ENCODE measurements at regions not wholly inside any gene's neighbourhood (a gene's known extent, or its start where the extent isn't known, plus 50 kb on each side); places are given as distances from the start of the nearest gene placed in this dataset.

GRCh38 chr1:30638086-30638485, 85.3 kb downstream of the MATN1 start:
- no peak for DNase-seq (ENCODE audit: low read depth)

- no peak for DNase-seq (ENCODE audit: low read depth)
These were observed 86.0 kb downstream of the MATN1 start for GRCh38 chr1:30637183-30637980.

GRCh38 chr1:30636621-30637020, 86.8 kb downstream of the MATN1 start:
- DNase-seq (ENCODE audit: low read depth), result no peak

GRCh38 chr1:30635391-30635975, 87.9 kb downstream of the MATN1 start:
- DNase-seq (ENCODE audit: low read depth), result no peak

GRCh38 chr1:30634507-30634906, 88.9 kb downstream of the MATN1 start:
- no peak for DNase-seq (ENCODE audit: low read depth)

- DNase-seq (ENCODE audit: low read depth), result no peak
These were observed 90.1 kb downstream of the MATN1 start for GRCh38 chr1:30633294-30633693.

- DNase-seq (ENCODE audit: low read depth), result no peak
These were observed 90.9 kb downstream of the MATN1 start for GRCh38 chr1:30632481-30632880.

GRCh38 chr1:30631700-30632099, 91.7 kb downstream of the MATN1 start:
- DNase-seq (ENCODE audit: low read depth), result no peak

- no peak for DNase-seq (ENCODE audit: low read depth)
These were observed 93.9 kb downstream of the MATN1 start for GRCh38 chr1:30629501-30629900.

GRCh38 chr1:30627994-30628393, 95.4 kb downstream of the MATN1 start:
- no peak for DNase-seq (ENCODE audit: low read depth)

- DNase-seq (ENCODE audit: low read depth), result no peak
These were observed 96.2 kb downstream of the MATN1 start for GRCh38 chr1:30627206-30627605.

GRCh38 chr1:30623431-30623830, 100.0 kb downstream of the MATN1 start:
- DNase-seq (ENCODE audit: low read depth), result no peak

GRCh38 chr1:30619619-30620018, 103.8 kb downstream of the MATN1 start:
- DNase-seq (ENCODE audit: low read depth), result no peak

- peak; percentile 42 for DNase-seq (ENCODE audit: low read depth)
These were observed 105.0 kb downstream of the MATN1 start for GRCh38 chr1:30618335-30618747.

GRCh38 chr1:30616759-30617158, 106.6 kb downstream of the MATN1 start:
- no peak for DNase-seq (ENCODE audit: low read depth)

- no peak for DNase-seq (ENCODE audit: low read depth)
These were observed 107.4 kb downstream of the MATN1 start for GRCh38 chr1:30615816-30616590.

- no peak for DNase-seq (ENCODE audit: low read depth)
These were observed 108.1 kb downstream of the MATN1 start for GRCh38 chr1:30615076-30615795.

- no peak for DNase-seq (ENCODE audit: low read depth)
These were observed 110.2 kb downstream of the MATN1 start for GRCh38 chr1:30613188-30613587.

GRCh38 chr1:30612536-30613065, 110.8 kb downstream of the MATN1 start:
- no peak for DNase-seq (ENCODE audit: low read depth)

GRCh38 chr1:30611741-30612309, 111.6 kb downstream of the MATN1 start:
- DNase-seq (ENCODE audit: low read depth), result no peak

GRCh38 chr1:30610917-30611316, 112.5 kb downstream of the MATN1 start:
- no peak for DNase-seq (ENCODE audit: low read depth)

GRCh38 chr1:30609999-30610345, 113.4 kb downstream of the MATN1 start:
- no peak for DNase-seq (ENCODE audit: low read depth)

Data from renal cortical epithelial cell (primary cell).